ENCODE measurements at regions not wholly inside any gene's neighbourhood (a gene's known extent, or its start where the extent isn't known, plus 50 kb on each side); places are given as distances from the start of the nearest gene placed in this dataset.

DNA sequence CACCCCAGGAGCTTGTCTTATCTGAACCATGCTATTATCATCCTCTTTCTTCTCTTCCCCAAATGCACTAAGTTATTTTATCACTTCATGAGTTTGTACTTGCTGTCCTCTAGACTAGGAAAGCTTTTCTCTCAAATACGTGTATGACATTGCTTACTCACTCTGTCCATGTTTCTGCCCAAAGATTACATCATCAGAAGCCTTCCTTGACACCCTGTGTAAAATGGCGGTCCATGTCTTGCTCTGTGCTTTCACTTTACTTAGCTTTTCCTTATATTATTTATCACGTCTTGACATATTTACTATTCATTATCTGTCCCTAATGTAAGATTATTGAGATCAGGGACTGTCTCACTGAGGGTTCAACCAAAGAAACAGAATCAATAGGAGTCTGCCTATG is 196.1 kb upstream of the ZEB2 start:
- TF ChIP-seq, protein P1, sequence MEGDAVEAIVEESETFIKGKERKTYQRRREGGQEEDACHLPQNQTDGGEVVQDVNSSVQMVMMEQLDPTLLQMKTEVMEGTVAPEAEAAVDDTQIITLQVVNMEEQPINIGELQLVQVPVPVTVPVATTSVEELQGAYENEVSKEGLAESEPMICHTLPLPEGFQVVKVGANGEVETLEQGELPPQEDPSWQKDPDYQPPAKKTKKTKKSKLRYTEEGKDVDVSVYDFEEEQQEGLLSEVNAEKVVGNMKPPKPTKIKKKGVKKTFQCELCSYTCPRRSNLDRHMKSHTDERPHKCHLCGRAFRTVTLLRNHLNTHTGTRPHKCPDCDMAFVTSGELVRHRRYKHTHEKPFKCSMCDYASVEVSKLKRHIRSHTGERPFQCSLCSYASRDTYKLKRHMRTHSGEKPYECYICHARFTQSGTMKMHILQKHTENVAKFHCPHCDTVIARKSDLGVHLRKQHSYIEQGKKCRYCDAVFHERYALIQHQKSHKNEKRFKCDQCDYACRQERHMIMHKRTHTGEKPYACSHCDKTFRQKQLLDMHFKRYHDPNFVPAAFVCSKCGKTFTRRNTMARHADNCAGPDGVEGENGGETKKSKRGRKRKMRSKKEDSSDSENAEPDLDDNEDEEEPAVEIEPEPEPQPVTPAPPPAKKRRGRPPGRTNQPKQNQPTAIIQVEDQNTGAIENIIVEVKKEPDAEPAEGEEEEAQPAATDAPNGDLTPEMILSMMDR (IDR thresholded peaks at IDR 0.05): no peak
- TF ChIP-seq POLR2A (IDR thresholded peaks at IDR 0.05) (no peak), EP300 (IDR thresholded peaks at IDR 0.05) (no peak)
